Psoas muscle (tissue), 7 donors: ENCODE measurements at regions not wholly inside any gene's neighbourhood (a gene's known extent, or its start where the extent isn't known, plus 50 kb on each side); places are given as distances from the start of the nearest gene placed in this dataset.

ENCODE experiments used
- ATAC-seq, 4 donors: fragments of 200-7000 bp; cut with Tn5 transposase; one replicate each; pipeline ENCODE4 v1.9.1; 2020; ENCODE audit warnings: moderate library complexity in 3 of 4, mild to moderate bottlenecking in 2 of 4
- DNase-seq, 2 donors: peaks; one replicate each; pipeline ENCODE4 v3.0.0-alpha.2; 2020
- H3K27ac ChIP-seq: fragments of 200-600 bp; one replicate; pipeline ENCODE4 v1.8.0; 2022
- H3K27me3 ChIP-seq, 3 donors: fragments of 200-600 bp in 1 of 3; one replicate each; pipeline versions ENCODE4 v1.6.1 to v1.8.0; 2013 to 2022; ENCODE audit warnings: low read length in 2 of 3, mild to moderate bottlenecking in 2 of 3, moderate library complexity in 1 of 3; ENCODE audit not compliant: insufficient read depth in 3 of 3
- H3K36me3 ChIP-seq, 2 donors: fragments of 200-600 bp in 1 of 2; one replicate each; pipeline versions ENCODE4 v1.6.1 to v1.8.0; 2013 to 2022; ENCODE audit warnings: low read depth in 1 of 2, mild to moderate bottlenecking in 1 of 2, moderate library complexity in 1 of 2; ENCODE audit not compliant: insufficient read depth in 1 of 2
- H3K4me1 ChIP-seq: fragments of 200-600 bp; one replicate; pipeline ENCODE4 v1.8.0; 2022
- H3K4me3 ChIP-seq: fragments of 200-600 bp; one replicate; pipeline ENCODE4 v1.8.0; 2022; ENCODE audit warnings: mild to moderate bottlenecking
- H3K9me3 ChIP-seq: fragments of 200-600 bp; one replicate; pipeline ENCODE4 v1.8.0; 2022
- CTCF ChIP-seq: fragments of 200-600 bp; IDR thresholded peaks from one replicate; pipeline ENCODE4 v1.8.0; 2022; ENCODE audit warnings: antibody characterized with exemption
- WGBS, 3 donors: extraction: QIAGEN DNeasy Blood & Tissue Kit; methylation state at CpG; one replicate each; pipeline versions ENCODE4 v1.1.6 to v1.1.7; 2013; 5-methylcytosine and 5-hydroxymethylcytosine counted together
- intact Hi-C, 2 donors: fragments of 100-400 bp; cut with DNase I; formaldehyde crosslinking; loops; one replicate each; pipeline versions ENCODE4 v1.11.0 to v1.14.2; 2022
- donor health status: healthy with polysubstance abuse.
- donor health status: DM: no; HTN: no; CAD: no; lungs with moderate emphysema.
- donor health status: Bipolar disorder and iron deficiency.
- donor health status: healthy.
- donor health status: DM: yes; HTN: yes; CAD: no.
- donor health status: DM: no; HTN: no; CAD: no.
- donor health status: DM: yes; HTN: yes; CAD: no.

- ATAC-seq = no peak
- DNase-seq = no peak
- Histone ChIP-seq H3K27ac (no peak overlapping the region), H3K27me3 (no peaks in the 10 kb centered on the region), H3K36me3 (no peaks in the 10 kb centered on the region), H3K4me3 (no peak overlapping the region), H3K4me1 (peaks cover 8% of the 10 kb centered on the region), H3K9me3 (no peaks in the 10 kb centered on the region)
- intact Hi-C loops = no loop called here
- no peak for TF ChIP-seq CTCF
- WGBS, 3 donors = 15 to 20% (median 18%) methylated on average over 4 of the region's 4 CpGs
Observed at GRCh38 chr17:63249256-63250004, 196.7 kb downstream of the CYB561 start.

DNA sequence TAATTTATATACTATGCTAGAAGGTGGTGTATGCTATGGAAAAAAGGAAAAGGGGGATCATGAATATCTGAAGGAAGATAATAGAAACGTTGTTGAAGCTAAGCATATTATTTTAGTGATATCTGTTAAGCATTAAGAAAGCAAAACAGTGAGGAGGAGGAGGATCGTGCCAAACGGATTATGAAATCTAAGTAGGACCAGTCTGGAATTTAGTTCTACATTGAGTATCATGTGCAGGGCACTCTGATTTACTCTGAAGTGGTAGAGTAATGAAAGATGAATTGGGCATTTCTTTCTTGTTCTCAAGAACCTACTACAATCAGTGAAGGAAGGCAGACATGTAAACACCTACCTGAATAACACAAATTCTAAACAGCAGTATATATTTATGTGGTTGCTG lies 195.3 kb downstream of the CYB561 start:
- 18 to 44% (median 29%) methylated on average over 3 of the region's 3 CpGs for WGBS, 3 donors
- Histone ChIP-seq H3K4me1 (peaks cover 8% of the 10 kb centered on the region), H3K27me3 (no peaks in the 10 kb centered on the region), H3K36me3 (no peaks in the 10 kb centered on the region), H3K4me3 (no peak overlapping the region), H3K27ac (no peak overlapping the region), H3K9me3 (no peaks in the 10 kb centered on the region)
- intact Hi-C loops = no loop called here
- ATAC-seq (no peak), DNase-seq (no peak)
- no peak for TF ChIP-seq CTCF

DNA sequence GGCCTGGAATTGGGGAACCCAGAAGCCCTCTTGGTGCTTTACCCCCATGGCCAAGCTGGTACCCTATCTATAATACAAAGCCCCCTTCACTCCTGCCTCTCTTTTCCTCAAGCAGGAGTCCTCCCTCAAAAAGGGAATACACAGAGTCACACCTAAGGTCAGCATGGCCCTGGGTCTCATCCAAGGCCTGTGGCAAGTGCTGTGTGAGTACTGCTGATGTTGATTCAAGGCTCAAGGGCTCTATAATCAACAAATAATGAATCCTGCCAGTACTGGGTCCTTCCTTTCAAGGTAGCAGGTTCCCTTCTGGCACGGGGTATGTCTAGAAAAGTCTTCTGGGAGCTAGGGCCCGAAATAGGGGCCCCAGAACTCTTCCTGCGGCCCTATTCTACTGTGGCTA lies 187.3 kb downstream of the CYB561 start:
- H3K4me3 ChIP-seq = no peak overlapping the region
- H3K27me3 ChIP-seq = no peaks in the 10 kb centered on the region
- no peaks in the 10 kb centered on the region for H3K36me3 ChIP-seq
- intact Hi-C loops = no loop called here
- 81 to 99% (median 96%) methylated on average over 3 of the region's 3 CpGs for WGBS, 3 donors
- ATAC-seq (no peak), DNase-seq (no peak)
- TF ChIP-seq CTCF = no peak
- H3K27ac ChIP-seq = no peak overlapping the region
- H3K4me1 ChIP-seq = no peaks in the 10 kb centered on the region
- no peaks in the 10 kb centered on the region for H3K9me3 ChIP-seq

DNA sequence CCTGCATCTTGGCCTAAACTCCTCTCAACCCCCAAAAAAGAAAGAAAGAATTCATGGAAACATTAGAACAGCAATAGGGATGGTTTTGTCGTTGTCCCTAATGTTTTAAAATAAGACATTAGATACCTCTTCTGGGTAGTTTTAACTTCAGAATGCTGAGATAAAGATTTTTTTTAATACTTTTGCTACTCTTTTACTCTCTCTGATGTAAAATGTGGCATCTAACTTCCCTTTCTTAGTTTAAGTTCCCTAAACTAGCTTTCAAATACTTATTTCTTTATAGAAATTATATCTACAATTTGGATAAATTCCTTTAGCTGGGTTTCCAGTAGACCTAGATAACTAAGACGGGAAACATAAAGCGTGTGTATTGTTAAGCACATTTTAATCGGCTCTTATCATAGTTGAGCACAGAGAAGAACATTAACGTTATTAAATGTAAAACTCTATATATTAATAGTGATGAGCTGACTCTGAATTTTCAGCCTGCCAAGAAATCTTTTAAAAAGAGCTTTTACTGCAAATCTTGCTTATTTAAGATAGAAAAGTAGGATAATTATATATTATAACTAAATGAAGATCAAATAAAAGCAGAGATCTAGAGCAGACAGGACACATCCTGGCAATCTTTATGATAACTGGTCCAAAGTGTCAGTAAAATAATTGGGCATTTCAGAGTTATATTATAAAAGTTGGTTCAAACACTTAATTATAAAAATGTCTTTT lies 183.2 kb downstream of the CYB561 start:
- no peaks in the 10 kb centered on the region for H3K4me1 ChIP-seq
- H3K4me3 ChIP-seq = no peak overlapping the region
- no peaks in the 10 kb centered on the region for H3K9me3 ChIP-seq
- DNase-seq (no peak), ATAC-seq (no peak)
- H3K27ac ChIP-seq = no peak overlapping the region
- WGBS, 3 donors = 92 to 94% (median 92%) methylated on average over 5 of the region's 5 CpGs
- TF ChIP-seq CTCF = no peak
- no peaks in the 10 kb centered on the region for H3K27me3 ChIP-seq
- intact Hi-C loops = no loop called here
- no peaks in the 10 kb centered on the region for H3K36me3 ChIP-seq
